Pancreas (tissue), 10 donors: ENCODE measurements at regions not wholly inside any gene's neighbourhood (a gene's known extent, or its start where the extent isn't known, plus 50 kb on each side); places are given as distances from the start of the nearest gene placed in this dataset.

ENCODE experiments used
- ATAC-seq, 4 donors: fragments of 200-7000 bp; cut with Tn5 transposase; one replicate each; pipeline versions ENCODE4 v1.8.0 to v1.9.1; 2020; ENCODE audit warnings: mild to moderate bottlenecking in 4 of 4, moderate library complexity in 4 of 4
- DNase-seq, 6 donors: peaks; one replicate each; pipeline ENCODE4 v3.0.0-alpha.2; 2020
- FAIRE-seq: peaks from 2 replicates; lab custom pipeline; 2012; peaks lifted over from hg19 to GRCh38; lab: Jason Lieb, UNC
- H3K27ac ChIP-seq, 4 donors: fragments of 200-600 bp; sonication (generic); 1 replicate in 3 of 4; 2 replicates in 1 of 4; pipeline versions ENCODE4 v1.5.0 to v1.8.0; 2020
- H3K27me3 ChIP-seq, 4 donors: fragments of 200-600 bp; one replicate each; pipeline ENCODE4 v1.8.0; 2021
- H3K36me3 ChIP-seq, 3 donors: fragments of 200-600 bp; sonication (generic) in 1 of 3; one replicate each; pipeline versions ENCODE4 v1.5.0 to v1.8.0; 2020 to 2021
- H3K4me1 ChIP-seq, 3 donors: fragments of 200-600 bp; one replicate each; pipeline ENCODE4 v1.8.0; 2021
- H3K4me3 ChIP-seq, 4 donors: fragments of 200-600 bp; sonication (generic) in 2 of 4; one replicate each; pipeline versions ENCODE4 v1.5.0 to v1.8.0; 2020 to 2021
- H3K9me3 ChIP-seq, 4 donors: fragments of 200-600 bp; one replicate each; pipeline ENCODE4 v1.8.0; 2021
- WGBS, 2 donors: extraction: QIAGEN DNeasy Blood & Tissue Kit; methylation state at CpG; one replicate each; pipeline ENCODE4 v1.1.7; 2013; 5-methylcytosine and 5-hydroxymethylcytosine counted together
- intact Hi-C, 3 donors: fragments of 100-400 bp; cut with DNase I; formaldehyde crosslinking; loops; one replicate each; pipeline versions ENCODE4 v1.11.1 to v1.14.2; 2022
- TF ChIP-seq, protein P1 (sequence below), 4 donors: fragments of 200-600 bp; sonication (generic) in 3 of 4; IDR thresholded peaks; one replicate each; pipeline versions ENCODE4 v1.5.0 to v1.8.0; 2021; ENCODE audit warnings: antibody characterized with exemption in 4 of 4
- donor health status: healthy with polysubstance abuse.
- donor health status: DM: no; HTN: no; CAD: no; lungs with moderate emphysema.
- donor health status: DM: no; HTN: no; CAD: no.
- donor health status: control.
- donor health status: control.
- donor health status: Bipolar disorder and iron deficiency.
- donor health status: DM: yes; HTN: yes; CAD: no.
- donor health status: DM: no; HTN: no; CAD: no.
- donor health status: DM: no; HTN: no; CAD: no.
- donor health status: DM: yes; HTN: yes; CAD: no.

- no peaks in the 10 kb centered on the region for H3K36me3 ChIP-seq
- no peak overlapping the region for H3K27ac ChIP-seq
- intact Hi-C loops, result no loop called here
- ATAC-seq (no peak), FAIRE-seq (no peak), DNase-seq (no peak)
- no peaks in the 10 kb centered on the region for H3K4me1 ChIP-seq
- H3K27me3 ChIP-seq, result no peaks in the 10 kb centered on the region
- no peaks in the 10 kb centered on the region for H3K9me3 ChIP-seq
- no peak overlapping the region for H3K4me3 ChIP-seq
- TF ChIP-seq, protein P1, sequence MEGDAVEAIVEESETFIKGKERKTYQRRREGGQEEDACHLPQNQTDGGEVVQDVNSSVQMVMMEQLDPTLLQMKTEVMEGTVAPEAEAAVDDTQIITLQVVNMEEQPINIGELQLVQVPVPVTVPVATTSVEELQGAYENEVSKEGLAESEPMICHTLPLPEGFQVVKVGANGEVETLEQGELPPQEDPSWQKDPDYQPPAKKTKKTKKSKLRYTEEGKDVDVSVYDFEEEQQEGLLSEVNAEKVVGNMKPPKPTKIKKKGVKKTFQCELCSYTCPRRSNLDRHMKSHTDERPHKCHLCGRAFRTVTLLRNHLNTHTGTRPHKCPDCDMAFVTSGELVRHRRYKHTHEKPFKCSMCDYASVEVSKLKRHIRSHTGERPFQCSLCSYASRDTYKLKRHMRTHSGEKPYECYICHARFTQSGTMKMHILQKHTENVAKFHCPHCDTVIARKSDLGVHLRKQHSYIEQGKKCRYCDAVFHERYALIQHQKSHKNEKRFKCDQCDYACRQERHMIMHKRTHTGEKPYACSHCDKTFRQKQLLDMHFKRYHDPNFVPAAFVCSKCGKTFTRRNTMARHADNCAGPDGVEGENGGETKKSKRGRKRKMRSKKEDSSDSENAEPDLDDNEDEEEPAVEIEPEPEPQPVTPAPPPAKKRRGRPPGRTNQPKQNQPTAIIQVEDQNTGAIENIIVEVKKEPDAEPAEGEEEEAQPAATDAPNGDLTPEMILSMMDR (IDR thresholded peaks at IDR 0.05), result no peak
Observed at GRCh38 chr5:155252025-155252424, 238.5 kb downstream of the KIF4B start.

DNA sequence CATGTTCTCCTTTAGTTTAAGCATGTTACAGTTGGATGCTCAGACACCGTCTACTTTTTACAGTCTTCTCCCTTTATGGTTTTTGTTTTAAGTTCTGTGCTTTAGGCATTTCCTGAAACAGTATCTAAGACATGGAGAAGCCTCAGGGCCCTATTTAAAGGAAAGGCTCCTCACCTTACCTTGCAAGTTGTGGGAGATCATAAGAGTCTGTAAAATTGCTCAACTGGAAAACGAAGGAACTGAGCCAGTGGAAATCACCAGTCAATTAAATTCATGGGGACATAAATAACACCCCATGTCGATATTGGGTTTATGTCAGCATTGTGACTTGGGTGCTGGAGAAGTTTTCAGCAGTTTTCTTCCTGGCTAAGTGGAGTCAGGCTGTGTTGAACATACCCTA, 239.2 kb downstream of the KIF4B start:
- Histone ChIP-seq H3K27me3 (no peaks in the 10 kb centered on the region), H3K4me1 (no peaks in the 10 kb centered on the region), H3K9me3 (no peaks in the 10 kb centered on the region), H3K36me3 (no peaks in the 10 kb centered on the region), H3K4me3 (no peak overlapping the region), H3K27ac (no peak overlapping the region)
- 53 to 64% methylated on average over 3 of the region's 3 CpGs for WGBS, 2 donors
- intact Hi-C loops, result no loop called here
- TF ChIP-seq, protein P1 (IDR thresholded peaks at IDR 0.05), result no peak
- DNase-seq, result no peak
- ATAC-seq, result no peak
- FAIRE-seq, result no peak

GRCh38 chr5:155254399-155254798, 240.8 kb downstream of the KIF4B start:
- Histone ChIP-seq H3K27me3 (no peaks in the 10 kb centered on the region), H3K27ac (no peak overlapping the region), H3K4me3 (no peak overlapping the region), H3K36me3 (no peaks in the 10 kb centered on the region), H3K4me1 (no peaks in the 10 kb centered on the region), H3K9me3 (no peaks in the 10 kb centered on the region)
- intact Hi-C loops, result no loop called here
- FAIRE-seq, result no peak
- TF ChIP-seq, protein P1 (IDR thresholded peaks at IDR 0.05), result no peak
- WGBS, 2 donors, result 19 to 21% methylated on average over 2 of the region's 2 CpGs
- no peak for ATAC-seq
- no peak for DNase-seq

DNA sequence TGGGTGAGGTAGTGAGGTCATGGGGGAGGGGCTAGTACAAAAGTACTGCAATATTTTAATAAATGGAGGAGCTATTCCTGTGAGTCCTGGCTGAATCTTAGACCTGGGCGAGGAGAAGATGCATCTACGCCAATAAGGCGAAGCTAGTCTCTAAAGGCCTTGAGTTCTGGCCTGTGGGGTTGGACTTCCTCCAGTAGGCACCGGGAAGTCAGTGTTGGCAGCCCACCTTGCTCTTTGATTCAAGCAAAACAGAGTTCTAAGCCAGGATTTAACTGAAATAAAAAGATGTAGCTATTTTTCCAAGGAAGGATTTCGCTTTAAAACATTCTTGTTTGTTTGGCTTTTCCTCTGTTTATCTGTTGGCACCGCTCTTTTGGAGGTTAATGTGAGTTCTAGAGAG, 244.6 kb downstream of the KIF4B start:
- Histone ChIP-seq H3K4me1 (no peaks in the 10 kb centered on the region), H3K27ac (no peak overlapping the region), H3K27me3 (peaks cover 0 to 3% (median 0%) of the 10 kb centered on the region in 4 donors), H3K4me3 (no peak overlapping the region), H3K36me3 (no peaks in the 10 kb centered on the region), H3K9me3 (no peaks in the 10 kb centered on the region)
- intact Hi-C loops, result no loop called here
- no peak for DNase-seq
- TF ChIP-seq, protein P1 (IDR thresholded peaks at IDR 0.05), result no peak
- no peak for FAIRE-seq
- WGBS, 2 donors, result 72 to 76% methylated on average over 6 of the region's 6 CpGs
- no peak for ATAC-seq

GRCh38 chr5:155259648-155260047, 246.1 kb downstream of the KIF4B start:
- TF ChIP-seq, protein P1 (IDR thresholded peaks at IDR 0.05), result no peak
- DNase-seq (no peak), ATAC-seq (no peak), FAIRE-seq (no peak)
- Histone ChIP-seq H3K4me3 (no peak overlapping the region), H3K27me3 (peaks cover 0 to 3% (median 0%) of the 10 kb centered on the region in 4 donors), H3K9me3 (no peaks in the 10 kb centered on the region), H3K27ac (no peak overlapping the region), H3K36me3 (no peaks in the 10 kb centered on the region), H3K4me1 (no peaks in the 10 kb centered on the region)
- intact Hi-C loops, result no loop called here
- 44 to 56% methylated on average over 5 of the region's 5 CpGs for WGBS, 2 donors
